COLO829 (cell line): ENCODE measurements at regions not wholly inside any gene's neighbourhood (a gene's known extent, or its start where the extent isn't known, plus 50 kb on each side); places are given as distances from the start of the nearest gene placed in this dataset.

Experiments used
- DNase-seq: peaks from one replicate; pipeline ENCODE4 v3.0.0; 2012; ENCODE audit warnings: low spot score

GRCh38 chr12:30874455-30875321 is 51.9 kb upstream of the TSPAN11 start:
- DNase-seq: no peak

DNA sequence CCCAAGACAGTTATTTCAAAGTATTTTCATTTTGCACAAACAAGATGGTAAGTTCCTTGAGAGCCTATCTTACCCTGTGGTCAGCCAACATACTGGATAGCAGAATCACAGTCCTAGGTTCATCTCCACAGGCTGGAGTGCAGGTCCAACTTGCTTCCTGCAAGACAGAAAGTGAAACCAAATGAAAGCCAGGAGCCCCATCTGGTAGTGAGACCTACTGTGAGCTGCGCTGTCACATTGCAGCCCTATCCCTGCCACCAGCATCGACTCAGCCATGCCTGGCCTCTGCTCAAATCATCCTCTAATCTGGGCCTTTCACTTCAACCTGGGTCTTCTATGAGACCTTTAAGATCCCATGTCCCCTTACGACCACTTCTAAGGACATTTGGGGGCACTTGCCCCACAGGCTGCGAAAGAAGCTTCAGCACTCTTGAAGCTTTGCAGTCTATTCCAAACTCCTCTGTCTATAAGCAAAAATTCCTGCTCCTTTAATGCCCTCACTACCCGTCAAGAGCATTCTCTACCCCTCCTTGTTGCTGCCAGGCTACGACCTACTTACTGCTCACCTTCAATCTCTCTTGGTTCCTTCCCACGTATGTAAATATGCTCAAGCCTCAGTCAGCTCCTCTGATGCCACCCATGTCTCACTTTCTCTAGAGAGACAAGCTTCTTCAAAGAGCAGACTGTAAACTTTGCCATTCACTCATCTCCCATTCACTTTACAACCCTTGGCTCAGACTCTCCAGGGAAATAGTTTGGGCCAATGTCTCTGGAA is 55.9 kb upstream of the TSPAN11 start:
- DNase-seq: no peak

GRCh38 chr12:30867415-30867814 is 59.1 kb upstream of the TSPAN11 start:
- no peak for DNase-seq

DNA sequence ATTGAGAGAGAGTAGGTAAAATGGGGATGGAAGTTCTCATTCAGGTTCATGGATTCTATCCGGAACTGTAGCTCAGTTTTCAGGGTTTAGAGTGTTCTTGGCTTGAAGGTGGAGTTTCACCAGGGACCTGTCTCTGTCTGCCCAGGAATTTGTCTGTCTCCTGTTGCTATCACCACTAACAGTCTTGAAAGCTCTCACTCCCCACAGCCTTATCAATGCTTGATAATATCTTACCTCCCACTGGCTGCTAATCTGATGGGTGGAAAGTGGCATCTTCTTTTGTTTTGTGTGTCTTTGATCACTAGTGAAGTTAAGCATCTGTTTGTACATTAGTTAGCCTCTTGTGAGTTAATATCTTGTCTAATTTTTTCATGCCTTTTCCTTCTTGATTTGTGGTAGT is 60.3 kb upstream of the TSPAN11 start:
- no peak for DNase-seq

DNA sequence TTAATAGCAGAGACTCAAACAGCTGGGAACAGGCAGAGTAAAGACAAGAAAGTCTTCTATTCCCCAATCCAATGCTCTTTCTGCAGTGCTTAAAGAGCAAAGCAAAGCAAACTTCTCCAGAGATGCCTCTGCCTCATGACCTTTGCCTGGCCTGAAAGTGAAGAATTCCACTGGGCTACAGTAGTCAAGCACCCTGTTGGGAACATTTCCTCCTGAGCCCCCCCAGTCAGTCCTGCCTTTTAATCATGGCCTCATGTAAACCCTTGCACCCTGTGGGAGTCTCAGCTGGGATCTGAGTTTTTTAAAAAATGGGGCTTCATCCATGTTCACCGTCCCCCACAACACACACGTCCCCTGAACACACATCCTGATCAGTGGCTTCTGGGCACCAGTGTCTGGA is 62.7 kb upstream of the TSPAN11 start:
- no peak for DNase-seq

GRCh38 chr12:30862486-30862885 is 64.1 kb upstream of the TSPAN11 start:
- no peak for DNase-seq

GRCh38 chr12:30859226-30859625 is 67.3 kb upstream of the TSPAN11 start:
- DNase-seq: no peak

DNA sequence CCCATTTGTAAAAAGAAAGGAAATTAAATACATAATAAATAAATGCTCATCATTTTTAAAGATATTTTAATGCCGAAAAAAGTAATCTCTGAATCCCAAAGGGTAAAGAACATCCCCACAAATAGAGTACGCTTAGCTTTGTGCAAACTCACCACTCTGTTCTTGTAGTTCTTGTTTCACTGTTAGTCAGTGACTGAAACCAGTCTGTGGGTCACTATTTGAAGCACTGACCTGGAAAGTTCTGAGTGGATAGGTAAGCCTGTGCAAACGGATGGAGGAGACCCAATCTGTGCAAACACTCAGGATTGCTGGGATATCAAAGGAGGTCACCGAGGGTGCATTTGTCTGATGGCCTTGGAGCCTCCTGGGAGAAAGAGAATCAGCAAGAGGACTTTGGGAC is 68.1 kb upstream of the TSPAN11 start:
- DNase-seq: no peak

GRCh38 chr12:30853561-30854133 is 72.9 kb upstream of the TSPAN11 start:
- no peak for DNase-seq

- DNase-seq: no peak
Measured at GRCh38 chr12:30850684-30851083, 75.9 kb upstream of the TSPAN11 start.

DNA sequence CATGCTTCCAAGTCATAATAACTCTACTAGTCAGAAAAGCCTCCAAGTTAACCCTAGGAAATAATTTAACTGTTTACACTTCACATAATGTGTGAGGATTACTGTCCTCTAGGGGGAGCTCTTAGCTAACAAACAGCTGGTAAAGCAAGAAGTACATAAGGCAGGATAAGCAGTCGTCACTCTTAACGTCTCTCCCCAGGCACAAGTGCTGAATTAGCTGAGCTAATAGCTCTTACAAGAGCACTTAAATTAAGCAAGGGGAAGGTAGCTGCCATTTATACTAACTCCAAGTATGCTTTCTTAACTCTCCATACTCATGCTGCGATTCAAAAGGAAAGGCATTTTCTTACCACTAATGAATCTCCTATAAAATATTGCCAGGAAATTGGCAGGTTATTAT is 79.3 kb upstream of the TSPAN11 start:
- DNase-seq: no peak

GRCh38 chr12:30846776-30847175 is 79.8 kb upstream of the TSPAN11 start:
- no peak for DNase-seq

DNA sequence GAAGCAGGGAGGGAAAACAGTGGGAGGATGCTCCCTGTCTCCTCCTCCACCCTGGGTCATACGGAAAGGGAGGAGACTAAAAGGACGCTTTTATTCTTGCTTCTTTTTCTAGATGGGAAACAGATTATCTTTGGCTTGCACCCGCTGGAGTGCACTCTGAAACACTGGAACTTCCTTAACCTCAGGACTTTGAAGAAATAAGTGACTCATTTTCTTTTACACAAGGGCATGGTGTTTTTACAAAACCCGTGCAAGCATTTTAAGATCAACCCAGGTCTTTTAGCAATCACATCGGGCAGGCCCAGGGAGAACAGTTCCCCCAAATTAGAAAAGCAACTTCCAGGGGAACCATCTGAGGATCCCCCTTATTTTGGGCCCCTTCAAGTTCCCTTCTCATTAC is 80.9 kb upstream of the TSPAN11 start:
- DNase-seq: no peak

DNA sequence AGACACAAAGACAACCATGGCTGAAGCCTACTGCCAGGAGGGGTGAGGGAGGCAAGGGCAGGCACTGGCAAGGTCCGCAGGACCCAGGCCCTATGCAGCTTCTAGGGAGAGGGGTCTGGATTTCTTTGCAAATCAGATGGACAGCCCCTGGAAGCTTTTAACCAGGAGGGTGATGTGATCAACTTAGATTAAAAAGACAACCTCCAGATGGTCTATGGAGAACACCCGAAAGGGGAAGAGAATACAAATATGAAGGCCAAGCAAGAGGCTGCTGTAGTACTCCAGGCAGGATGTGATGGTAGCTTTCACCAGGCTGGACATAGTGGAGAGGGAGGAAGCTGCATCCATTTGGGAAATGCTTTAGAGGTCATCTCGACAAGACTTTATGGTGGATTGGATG is 83.3 kb upstream of the TSPAN11 start:
- no peak for DNase-seq

DNA sequence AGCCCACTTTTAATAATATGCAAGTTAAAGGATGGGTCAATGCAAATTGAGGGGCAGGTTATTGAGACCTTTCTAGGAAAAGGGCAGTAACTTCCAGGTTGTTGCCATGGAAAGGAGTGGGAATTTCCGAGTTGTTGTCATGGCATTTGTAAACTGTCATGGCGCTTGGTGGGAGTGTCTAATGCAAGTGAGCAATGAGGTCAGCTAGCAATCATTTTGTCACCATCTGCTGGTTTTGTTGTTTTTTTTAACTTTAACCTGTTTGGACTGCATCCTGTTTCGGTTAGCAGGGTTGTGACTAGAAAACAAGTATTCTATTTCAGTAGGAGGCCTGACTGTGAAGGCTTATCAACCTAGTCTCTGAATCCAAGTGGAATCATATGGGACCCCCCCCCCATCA is 85.8 kb upstream of the TSPAN11 start:
- no peak for DNase-seq

DNA sequence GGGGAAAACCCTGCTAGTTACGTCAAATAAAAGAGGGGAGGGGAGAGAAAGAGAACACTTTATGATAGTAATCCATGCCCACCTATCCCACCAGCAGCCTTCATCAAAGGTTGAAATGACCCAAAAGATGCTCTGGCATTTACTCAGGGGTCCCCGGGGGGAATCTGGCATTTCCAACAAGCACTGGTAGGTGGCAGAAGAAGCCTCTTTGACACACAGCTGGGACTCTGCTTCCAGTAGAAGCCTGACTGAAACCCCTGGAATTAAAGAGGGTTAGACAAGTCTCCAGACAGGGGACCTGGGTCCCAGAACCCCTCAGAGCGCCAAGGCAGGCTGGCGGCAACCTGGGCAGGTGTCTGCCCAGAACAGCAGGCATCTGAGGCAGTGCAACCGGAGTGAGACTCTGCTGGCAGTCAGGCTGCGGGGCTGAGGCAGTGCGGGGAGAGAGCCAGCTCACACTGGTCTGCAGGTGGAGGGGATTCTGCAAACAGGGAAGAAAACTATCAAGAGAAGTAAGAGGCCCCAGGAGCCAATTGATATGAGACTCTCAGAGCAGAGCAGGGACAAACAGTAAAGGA is 85.0 kb upstream of the CAPRIN2 start:
- DNase-seq: no peak

GRCh38 chr12:30837595-30837994 is 82.8 kb upstream of the CAPRIN2 start:
- no peak for DNase-seq

- DNase-seq: no peak
Measured at GRCh38 chr12:30836656-30837445, 82.1 kb upstream of the CAPRIN2 start.

GRCh38 chr12:30835216-30835615 is 80.5 kb upstream of the CAPRIN2 start:
- no peak for DNase-seq

- no peak for DNase-seq
Measured at GRCh38 chr12:30830751-30831150, 76.0 kb upstream of the CAPRIN2 start.

DNA sequence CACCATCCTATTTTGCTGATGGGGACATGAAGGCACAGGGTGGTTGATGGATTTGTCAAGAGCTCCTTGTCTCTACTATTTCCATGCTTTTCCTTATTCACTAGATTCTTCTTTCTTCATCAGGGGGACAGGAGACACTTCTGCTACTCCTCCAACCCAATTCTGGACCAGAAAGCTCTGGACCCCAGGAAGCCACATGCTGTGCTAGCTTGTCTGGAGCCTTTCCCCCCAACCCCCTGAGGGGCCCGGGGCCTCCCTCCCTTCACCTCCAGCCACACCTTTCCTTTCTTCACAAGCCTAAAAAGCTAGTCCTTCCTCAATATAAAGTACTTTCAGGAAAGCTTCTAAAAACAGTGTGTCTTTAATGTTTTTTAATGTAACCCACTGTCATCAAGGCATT is 75.1 kb upstream of the CAPRIN2 start:
- no peak for DNase-seq

- no peak for DNase-seq
Measured at GRCh38 chr12:30828686-30829085, 73.9 kb upstream of the CAPRIN2 start.
